G401 (cell line): ENCODE measurements at regions not wholly inside any gene's neighbourhood (a gene's known extent, or its start where the extent isn't known, plus 50 kb on each side); places are given as distances from the start of the nearest gene placed in this dataset.
A peak's percentile ranks its signal among the peaks of the same experiment; 100 is the strongest.

ENCODE experiments used
- DNase-seq: peaks from one replicate; pipeline ENCODE4 v3.0.0-alpha.2; 2015; ENCODE audit warnings: low spot score
- in situ Hi-C: cut with HindIII; loops from 2 replicates; pipeline ENCODE4 v1.10.0; 2016; ENCODE audit warnings: low sequenced_read_pairs, mixed read lengths

GRCh38 chr2:128536925-128537620 lies 218.4 kb upstream of the HS6ST1 start:
- no peak for DNase-seq
- in situ Hi-C loops, result no loop called here

- in situ Hi-C loops, result no loop called here
- no peak for DNase-seq
Measured at GRCh38 chr2:128537646-128538045, 219.0 kb upstream of the HS6ST1 start.

- DNase-seq, result no peak
- in situ Hi-C loops, result no loop called here
Measured at GRCh38 chr2:128538396-128538795, 219.7 kb upstream of the HS6ST1 start.

- DNase-seq, result no peak
- in situ Hi-C loops, result no loop called here
Measured at GRCh38 chr2:128540670-128541069, 222.0 kb upstream of the HS6ST1 start.

- DNase-seq, result no peak
- in situ Hi-C loops, result no loop called here
Measured at GRCh38 chr2:128541448-128541847, 222.8 kb upstream of the HS6ST1 start.

GRCh38 chr2:128543036-128543435 lies 224.4 kb upstream of the HS6ST1 start:
- no peak for DNase-seq
- in situ Hi-C loops, result no loop called here

- no peak for DNase-seq
- in situ Hi-C loops, result no loop called here
Measured at GRCh38 chr2:128543646-128544045, 225.0 kb upstream of the HS6ST1 start.

- in situ Hi-C loops, result no loop called here
- no peak for DNase-seq
Measured at GRCh38 chr2:128544321-128545037, 225.8 kb upstream of the HS6ST1 start.

- DNase-seq, result no peak
- in situ Hi-C loops, result no loop called here
Measured at GRCh38 chr2:128545085-128545484, 226.4 kb upstream of the HS6ST1 start.

GRCh38 chr2:128545829-128546228 lies 227.2 kb upstream of the HS6ST1 start:
- in situ Hi-C loops, result no loop called here
- DNase-seq, result peak; percentile 11

GRCh38 chr2:128547667-128548066 lies 229.0 kb upstream of the HS6ST1 start:
- in situ Hi-C loops, result no loop called here

GRCh38 chr2:128548461-128548891 lies 229.8 kb upstream of the HS6ST1 start:
- DNase-seq, result no peak
- in situ Hi-C loops, result no loop called here

More at GRCh38 chr2:128547667-128548066, 229.0 kb upstream of the HS6ST1 start:
- DNase-seq, result no peak

- no peak for DNase-seq
- in situ Hi-C loops, result no loop called here
Measured at GRCh38 chr2:128549094-128549493, 230.4 kb upstream of the HS6ST1 start.

GRCh38 chr2:128549646-128550260 lies 231.1 kb upstream of the HS6ST1 start:
- in situ Hi-C loops, result no loop called here
- no peak for DNase-seq

- DNase-seq, result no peak
- in situ Hi-C loops, result no loop called here
Measured at GRCh38 chr2:128550389-128550788, 231.7 kb upstream of the HS6ST1 start.

GRCh38 chr2:128550801-128551416 lies 232.2 kb upstream of the HS6ST1 start:
- DNase-seq, result no peak
- in situ Hi-C loops, result no loop called here

- no peak for DNase-seq
- in situ Hi-C loops, result no loop called here
Measured at GRCh38 chr2:128551435-128551834, 232.8 kb upstream of the HS6ST1 start.

GRCh38 chr2:128552141-128552805 lies 233.6 kb upstream of the HS6ST1 start:
- DNase-seq, result no peak
- in situ Hi-C loops, result no loop called here

- in situ Hi-C loops, result no loop called here
Measured at GRCh38 chr2:128552806-128553551, 234.3 kb upstream of the HS6ST1 start.

More at GRCh38 chr2:128552806-128553551, 234.3 kb upstream of the HS6ST1 start:
- no peak for DNase-seq
